Muscle layer of colon (tissue), 2 donors: ENCODE measurements at regions not wholly inside any gene's neighbourhood (a gene's known extent, or its start where the extent isn't known, plus 50 kb on each side); places are given as distances from the start of the nearest gene placed in this dataset.
A peak's percentile ranks its signal among the peaks of the same experiment; 100 is the strongest.

ENCODE experiments used
- H3K27ac ChIP-seq: one replicate; pipeline ENCODE4 v1.7.0; 2013; ENCODE audit warnings: low read depth, mild to moderate bottlenecking, low read length, moderate library complexity
- H3K27me3 ChIP-seq, 2 donors: one replicate each; pipeline ENCODE4 v1.7.0; 2013; ENCODE audit warnings: low read length in 2 of 2, mild to moderate bottlenecking in 2 of 2; ENCODE audit not compliant: insufficient read depth in 2 of 2, control insufficient read depth in 1 of 2
- H3K36me3 ChIP-seq: one replicate; pipeline ENCODE4 v1.7.0; 2013; ENCODE audit warnings: mild to moderate bottlenecking, low read length; ENCODE audit not compliant: insufficient read depth
- H3K4me1 ChIP-seq: one replicate; pipeline ENCODE4 v1.7.0; 2013; ENCODE audit warnings: mild to moderate bottlenecking, low read length; ENCODE audit not compliant: insufficient read depth
- H3K4me3 ChIP-seq, 2 donors: one replicate each; pipeline ENCODE4 v1.7.0; 2013; ENCODE audit warnings: low read length in 2 of 2, low read depth in 1 of 2, mild to moderate bottlenecking in 1 of 2, moderate library complexity in 1 of 2
- H3K9ac ChIP-seq: one replicate; pipeline ENCODE4 v1.7.0; 2013; ENCODE audit warnings: low read length
- H3K9me3 ChIP-seq: one replicate; pipeline ENCODE4 v1.7.0; 2013; ENCODE audit warnings: mild to moderate bottlenecking, low read length
- donor health status: abdominal sarcoma.
- donor health status: Adenocarcinoma of cecum.

DNA sequence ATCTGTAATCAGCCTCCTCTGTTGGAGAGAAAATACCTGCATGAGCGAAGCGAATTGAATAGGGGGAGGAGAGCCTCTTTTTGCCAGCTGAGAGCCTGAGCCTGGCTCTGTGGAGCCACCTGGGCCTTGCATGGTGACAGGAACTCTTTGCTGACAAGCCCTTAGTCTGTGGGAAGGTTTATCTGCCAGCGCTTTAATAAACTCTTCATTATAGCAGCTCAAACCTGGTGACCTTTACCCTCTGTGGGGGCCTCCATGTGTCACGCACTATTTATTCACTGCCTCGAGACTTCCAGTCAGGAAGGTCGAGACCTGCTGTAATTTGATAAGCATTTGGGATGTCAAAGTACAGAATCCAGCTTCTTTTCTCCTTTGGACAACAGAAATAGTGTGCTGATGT is 282.6 kb downstream of the CBLN1 start:
- Histone ChIP-seq H3K4me3 (no peak overlapping the region), H3K9me3 (no peaks in the 10 kb centered on the region), H3K9ac (peak overlapping the region; percentile 5), H3K27me3 (no peaks in the 10 kb centered on the region), H3K4me1 (peaks cover 55% of the 10 kb centered on the region), H3K27ac (peak overlapping the region; percentile 61), H3K36me3 (no peaks in the 10 kb centered on the region)

DNA sequence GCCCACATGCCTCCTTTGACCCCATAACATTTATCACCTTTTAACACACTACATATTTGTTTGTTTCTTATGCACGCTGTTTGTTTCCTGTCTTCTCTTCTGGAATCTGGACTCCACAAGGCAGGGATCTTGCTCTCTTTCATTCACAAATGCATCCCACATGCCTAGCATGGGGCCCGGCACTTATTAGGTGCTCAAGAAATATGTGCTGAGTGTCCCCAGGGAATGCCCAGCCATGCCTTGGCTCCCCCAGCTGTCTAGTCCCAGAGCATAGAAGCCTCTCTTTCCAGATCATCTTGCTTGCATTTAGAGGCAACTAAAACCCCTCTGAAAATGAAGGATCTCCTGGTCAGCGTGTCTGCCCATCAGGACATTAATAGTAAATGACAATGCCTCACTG is 283.7 kb downstream of the CBLN1 start:
- H3K9me3 ChIP-seq: no peaks in the 10 kb centered on the region
- no peak overlapping the region for H3K4me3 ChIP-seq
- H3K4me1 ChIP-seq: peaks cover 44% of the 10 kb centered on the region
- no peaks in the 10 kb centered on the region for H3K36me3 ChIP-seq
- H3K27ac ChIP-seq: peak overlapping the region; percentile 61
- H3K27me3 ChIP-seq: no peaks in the 10 kb centered on the region
- H3K9ac ChIP-seq: no peak overlapping the region

DNA sequence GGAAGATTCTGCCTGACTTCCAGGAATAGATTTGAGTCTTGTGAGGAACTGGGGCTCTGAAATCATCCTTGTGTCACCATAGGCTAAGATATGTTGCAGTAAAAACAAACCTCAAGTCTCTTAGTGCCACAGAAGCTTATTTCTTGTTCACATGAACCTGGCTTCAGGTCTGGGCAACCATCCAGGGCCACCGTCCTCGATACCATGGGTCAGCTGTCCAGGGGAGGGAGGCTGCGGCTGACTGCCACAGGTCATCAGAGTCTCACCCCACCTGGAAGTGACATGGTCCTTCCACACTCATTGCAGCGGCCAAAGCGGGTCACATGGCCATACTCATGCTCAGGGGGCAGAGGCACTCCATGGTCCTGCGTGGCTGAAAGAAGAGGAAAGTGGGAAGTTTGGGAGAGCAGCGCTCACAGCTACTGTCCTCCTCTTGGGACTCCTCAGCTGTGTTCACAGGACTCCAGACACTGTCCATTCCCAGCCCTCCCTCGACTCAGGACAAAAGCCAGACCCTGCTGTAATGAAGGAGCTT is 284.5 kb downstream of the CBLN1 start:
- no peaks in the 10 kb centered on the region for H3K27me3 ChIP-seq

DNA sequence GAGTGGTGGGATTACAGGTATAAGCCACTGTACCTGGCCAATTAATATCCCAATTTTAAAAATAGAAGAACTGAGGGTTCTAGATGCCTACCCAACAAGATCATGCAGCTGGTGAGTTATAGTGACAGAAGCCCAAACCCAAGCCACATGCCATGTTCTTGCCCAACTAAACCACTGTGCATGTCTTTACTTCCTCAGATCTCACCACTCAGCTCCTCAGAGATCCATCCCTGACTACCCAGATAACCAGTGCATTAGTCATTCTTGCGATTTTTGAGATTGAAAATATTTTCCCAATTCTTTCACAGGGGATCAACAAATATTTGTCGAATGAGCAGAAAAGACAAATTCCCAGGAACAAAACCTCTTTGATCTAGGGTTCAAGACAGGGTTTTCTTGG is 303.1 kb downstream of the CBLN1 start:
- H3K36me3 ChIP-seq: no peaks in the 10 kb centered on the region
- H3K27ac ChIP-seq: no peak overlapping the region
- H3K4me3 ChIP-seq: no peak overlapping the region
- H3K9ac ChIP-seq: no peak overlapping the region
- H3K4me1 ChIP-seq: peaks cover 14% of the 10 kb centered on the region
- no peaks in the 10 kb centered on the region for H3K9me3 ChIP-seq
- H3K27me3 ChIP-seq: no peaks in the 10 kb centered on the region

More for the DNA sequence above, 284.5 kb downstream of the CBLN1 start:
- H3K27ac ChIP-seq: no peak overlapping the region
- H3K9me3 ChIP-seq: no peaks in the 10 kb centered on the region
- H3K36me3 ChIP-seq: no peaks in the 10 kb centered on the region
- no peak overlapping the region for H3K9ac ChIP-seq
- peaks cover 38% of the 10 kb centered on the region for H3K4me1 ChIP-seq
- H3K4me3 ChIP-seq: no peak overlapping the region

DNA sequence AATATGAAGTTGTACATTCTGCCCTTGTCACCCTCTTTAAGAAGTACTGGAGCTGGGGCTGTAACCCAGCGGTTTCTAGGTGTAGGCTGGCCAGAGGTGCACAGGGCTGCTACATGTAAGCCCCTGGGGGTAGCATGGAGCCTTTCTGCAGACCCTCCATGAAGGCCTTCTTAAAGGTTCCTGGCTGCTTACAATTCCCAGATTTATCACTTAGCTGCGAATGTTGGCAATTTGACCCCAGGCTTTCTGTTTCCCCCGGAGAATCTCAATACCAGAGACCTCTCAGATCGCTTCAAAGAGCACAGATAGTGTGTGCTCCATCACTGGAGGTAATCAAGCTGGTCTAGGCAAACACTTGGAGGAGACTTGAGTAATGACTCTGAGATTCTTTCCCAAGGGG is 309.4 kb downstream of the CBLN1 start:
- Histone ChIP-seq H3K4me1 (no peaks in the 10 kb centered on the region), H3K9ac (no peak overlapping the region)

DNA sequence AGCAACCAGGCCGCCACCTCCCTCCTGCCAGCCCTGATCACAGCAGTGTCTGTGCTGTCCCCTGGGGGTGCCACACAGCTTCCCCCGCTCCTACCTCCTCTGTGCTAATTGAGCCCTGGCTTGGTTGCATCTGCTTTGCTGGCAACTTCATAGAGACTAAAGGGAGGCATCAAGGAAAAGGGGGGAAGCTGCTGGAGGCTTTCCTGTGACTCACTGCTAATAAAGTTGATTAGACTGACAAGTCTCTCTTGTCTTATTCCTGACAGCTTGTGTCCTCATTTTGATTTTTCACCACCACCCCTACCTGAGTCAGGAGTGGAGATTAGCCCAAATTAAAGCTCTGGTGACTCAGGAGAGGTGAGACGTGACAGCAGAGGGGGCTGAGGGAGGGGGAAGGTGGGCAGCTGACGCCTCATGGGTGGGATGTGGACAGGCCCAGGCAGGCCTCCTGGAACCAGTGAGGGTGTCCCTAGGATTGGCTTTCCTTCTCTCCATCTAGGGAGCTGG is 310.0 kb downstream of the CBLN1 start:
- H3K27ac ChIP-seq: no peak overlapping the region
- no peaks in the 10 kb centered on the region for H3K27me3 ChIP-seq
- H3K9me3 ChIP-seq: no peaks in the 10 kb centered on the region

More for the DNA sequence above, 309.4 kb downstream of the CBLN1 start:
- no peaks in the 10 kb centered on the region for H3K27me3 ChIP-seq
- H3K27ac ChIP-seq: no peak overlapping the region
- no peaks in the 10 kb centered on the region for H3K9me3 ChIP-seq
- H3K36me3 ChIP-seq: no peaks in the 10 kb centered on the region
- H3K4me3 ChIP-seq: no peak overlapping the region

DNA sequence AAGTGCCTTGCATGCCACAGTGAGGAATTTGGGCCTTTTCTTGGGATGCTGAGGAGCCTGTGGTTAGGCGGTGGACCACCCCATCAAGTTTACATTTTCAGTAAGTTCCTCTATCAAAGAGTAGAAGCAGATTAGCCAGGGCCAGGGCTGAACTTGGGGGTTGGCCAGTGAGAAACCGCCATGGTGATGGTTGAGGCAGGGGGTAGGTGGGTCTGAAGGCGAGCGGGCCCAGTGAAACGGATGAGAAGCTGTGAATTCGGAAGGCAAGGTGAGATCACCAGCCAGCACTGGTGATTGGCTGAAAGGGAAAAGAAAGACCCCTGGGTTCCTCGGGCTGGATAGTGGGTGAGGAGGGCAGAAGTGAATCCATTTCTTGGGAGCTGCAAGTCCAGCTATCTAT is 311.4 kb downstream of the CBLN1 start:
- H3K4me1 ChIP-seq: no peaks in the 10 kb centered on the region
- no peak overlapping the region for H3K4me3 ChIP-seq

More for the DNA sequence above, 310.0 kb downstream of the CBLN1 start:
- Histone ChIP-seq H3K4me3 (no peak overlapping the region), H3K9ac (no peak overlapping the region), H3K36me3 (no peaks in the 10 kb centered on the region), H3K4me1 (no peaks in the 10 kb centered on the region)

DNA sequence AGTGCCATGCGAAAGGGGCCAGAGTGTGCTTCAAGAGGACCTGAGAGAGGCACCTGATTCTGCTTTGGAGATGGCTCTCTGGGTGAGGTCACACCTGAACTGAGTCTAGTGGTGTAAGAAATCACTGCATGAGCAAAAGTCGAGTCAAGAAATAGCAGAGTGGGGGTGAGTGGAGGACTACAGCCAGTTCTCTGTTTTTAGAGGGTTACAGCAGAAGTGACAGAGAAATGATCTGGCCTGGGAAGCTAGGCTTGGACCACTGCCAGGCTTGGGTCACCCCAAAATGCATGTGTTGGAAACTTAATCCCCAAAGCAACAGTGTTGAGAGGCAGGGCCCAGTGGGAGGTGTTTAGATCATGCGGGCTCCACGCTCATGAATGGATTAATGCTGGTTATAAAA is 312.0 kb downstream of the CBLN1 start:
- no peaks in the 10 kb centered on the region for H3K36me3 ChIP-seq
- no peak overlapping the region for H3K27ac ChIP-seq
- no peaks in the 10 kb centered on the region for H3K9me3 ChIP-seq
- no peak overlapping the region for H3K4me3 ChIP-seq
- H3K9ac ChIP-seq: no peak overlapping the region
- H3K27me3 ChIP-seq: no peaks in the 10 kb centered on the region
- peaks cover 2% of the 10 kb centered on the region for H3K4me1 ChIP-seq

More for the DNA sequence above, 311.4 kb downstream of the CBLN1 start:
- Histone ChIP-seq H3K9me3 (no peaks in the 10 kb centered on the region), H3K27ac (no peak overlapping the region), H3K36me3 (no peaks in the 10 kb centered on the region), H3K9ac (no peak overlapping the region), H3K27me3 (no peaks in the 10 kb centered on the region)

DNA sequence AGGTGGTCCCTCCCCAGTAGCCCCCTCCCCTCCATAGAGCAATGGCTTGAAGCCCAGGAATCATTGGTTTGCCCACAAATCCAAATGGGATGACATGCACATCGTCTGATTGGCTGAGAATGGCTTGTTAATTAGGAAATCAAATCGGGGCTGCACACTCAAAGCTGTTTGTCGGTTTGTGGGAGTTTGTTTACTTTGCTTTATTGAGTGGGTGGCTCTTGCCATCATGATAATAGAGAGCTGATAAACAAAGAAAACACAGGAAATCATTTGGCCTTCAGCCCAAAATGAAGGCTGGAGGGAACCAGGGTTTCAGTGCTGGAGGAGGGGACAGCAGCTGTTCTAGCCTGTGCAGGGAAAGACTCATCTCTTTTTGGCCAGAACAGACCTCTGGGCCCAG is 316.3 kb downstream of the CBLN1 start:
- Histone ChIP-seq H3K36me3 (no peaks in the 10 kb centered on the region), H3K9ac (no peak overlapping the region), H3K27ac (no peak overlapping the region), H3K4me1 (peaks cover 14% of the 10 kb centered on the region), H3K27me3 (no peaks in the 10 kb centered on the region), H3K9me3 (no peaks in the 10 kb centered on the region), H3K4me3 (no peak overlapping the region)

DNA sequence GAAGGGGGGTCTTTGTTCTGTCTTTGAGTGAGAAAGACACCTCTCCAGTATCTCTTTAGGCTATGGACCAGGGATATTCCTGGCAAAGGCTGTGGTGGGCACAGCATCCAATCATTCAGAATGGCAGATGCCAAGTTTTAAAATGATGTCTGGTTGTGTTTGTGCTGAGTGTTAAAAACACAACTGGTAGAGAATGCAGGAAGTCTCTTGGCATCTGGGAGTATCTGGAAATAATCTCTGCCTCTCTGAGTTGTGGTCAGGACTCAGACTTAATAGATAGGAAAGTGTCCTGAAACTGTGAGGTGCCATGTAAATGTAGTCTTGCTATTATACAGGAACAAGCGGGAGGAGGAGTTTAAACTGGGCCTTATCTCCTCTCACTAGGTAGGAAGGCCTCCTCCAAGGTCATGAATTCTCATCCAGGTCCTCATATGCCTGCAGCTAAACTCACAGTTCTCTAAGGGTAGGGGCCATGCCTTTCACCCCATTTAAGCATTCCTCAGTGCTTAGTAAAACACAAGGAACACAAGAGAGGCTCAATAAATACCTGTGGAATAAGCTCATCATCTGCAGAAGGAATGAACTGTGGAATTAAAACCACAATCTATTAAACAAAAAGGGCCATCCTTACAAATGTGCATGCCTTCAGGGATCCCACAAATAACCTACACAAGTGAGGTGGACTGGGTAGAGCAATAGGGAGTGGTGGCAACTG is 317.6 kb downstream of the CBLN1 start:
- no peaks in the 10 kb centered on the region for H3K36me3 ChIP-seq
- H3K27ac ChIP-seq: no peak overlapping the region
- peaks cover 14% of the 10 kb centered on the region for H3K4me1 ChIP-seq
- no peaks in the 10 kb centered on the region for H3K27me3 ChIP-seq
- H3K9ac ChIP-seq: no peak overlapping the region
- no peaks in the 10 kb centered on the region for H3K9me3 ChIP-seq
- no peak overlapping the region for H3K4me3 ChIP-seq

DNA sequence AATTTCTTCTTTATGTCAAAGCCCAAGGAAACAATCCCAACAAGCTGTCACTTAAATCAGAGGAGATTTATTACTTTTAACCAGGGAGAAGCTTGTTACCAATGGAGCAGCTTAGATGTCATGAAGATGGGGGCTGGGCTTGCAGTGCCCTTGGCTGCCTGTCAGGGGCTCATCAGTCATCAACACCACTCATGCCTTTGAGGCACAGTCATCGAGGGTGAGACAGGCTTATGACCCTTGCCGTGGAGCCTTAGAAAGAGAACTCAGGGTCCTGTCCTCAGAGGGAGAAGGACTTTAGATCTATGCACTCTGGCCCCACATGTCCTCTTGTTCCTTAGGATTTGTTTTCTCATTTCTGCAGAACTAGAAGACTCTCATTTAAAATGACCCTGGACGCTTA is 318.3 kb downstream of the CBLN1 start:
- no peak overlapping the region for H3K27ac ChIP-seq
- H3K9me3 ChIP-seq: no peaks in the 10 kb centered on the region
- H3K4me1 ChIP-seq: peaks cover 14% of the 10 kb centered on the region
- H3K27me3 ChIP-seq: no peaks in the 10 kb centered on the region
- no peaks in the 10 kb centered on the region for H3K36me3 ChIP-seq
- H3K9ac ChIP-seq: no peak overlapping the region
- H3K4me3 ChIP-seq: no peak overlapping the region

DNA sequence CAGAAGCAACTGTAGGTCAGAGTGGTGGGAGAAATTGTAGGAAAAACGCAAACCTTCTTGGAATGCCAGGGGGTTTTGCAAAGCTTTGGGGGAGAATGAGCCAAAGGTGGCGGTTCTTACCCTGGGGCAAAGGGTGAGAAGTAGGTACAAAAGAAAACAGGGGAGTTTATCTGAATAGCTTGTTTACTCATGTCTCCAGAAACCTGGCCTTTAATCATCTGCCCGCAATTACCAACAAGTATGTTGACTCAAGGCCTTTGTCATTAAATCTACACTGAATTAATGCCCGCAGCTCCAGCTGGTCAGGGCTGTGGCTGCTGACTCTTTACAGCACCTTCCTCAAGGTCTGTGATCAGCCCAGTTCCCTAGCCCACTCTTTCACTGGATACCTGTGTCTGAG is 320.1 kb downstream of the CBLN1 start:
- Histone ChIP-seq H3K9ac (no peak overlapping the region), H3K27ac (no peak overlapping the region)

More for the DNA sequence above, 320.1 kb downstream of the CBLN1 start:
- H3K9me3 ChIP-seq: no peaks in the 10 kb centered on the region
- no peak overlapping the region for H3K4me3 ChIP-seq
- no peaks in the 10 kb centered on the region for H3K27me3 ChIP-seq
- H3K4me1 ChIP-seq: peaks cover 14% of the 10 kb centered on the region
- H3K36me3 ChIP-seq: no peaks in the 10 kb centered on the region
